Esophagus muscularis mucosa (tissue), 4 donors: ENCODE measurements at regions not wholly inside any gene's neighbourhood (a gene's known extent, or its start where the extent isn't known, plus 50 kb on each side); places are given as distances from the start of the nearest gene placed in this dataset.

Source experiments
- CTCF ChIP-seq, 3 experiments: fragments of 200-600 bp in 2 of 3; fragments of 450-650 bp in 1 of 3; sonication (generic) in 2 of 3; IDR thresholded peaks; one replicate each; pipeline ENCODE4 v1.5.1; 2017 to 2019; ENCODE audit warnings: antibody characterized with exemption in 3 of 3, mild to moderate bottlenecking in 2 of 3, moderate library complexity in 1 of 3
- EP300 ChIP-seq: sonication (generic); formaldehyde crosslinking; IDR thresholded peaks from one replicate; pipeline ENCODE4 v1.6.1; 2017; ENCODE audit warnings: antibody characterized with exemption
- POLR2A ChIP-seq: fragments of 450-650 bp; IDR thresholded peaks from one replicate; pipeline ENCODE4 v1.6.1; 2017; ENCODE audit warnings: antibody characterized with exemption, moderate library complexity, mild to moderate bottlenecking, low read depth
- POLR2AphosphoS5 ChIP-seq, 2 donors: sonication (generic); formaldehyde crosslinking; IDR thresholded peaks; one replicate each; pipeline ENCODE4 v1.6.1; 2017; ENCODE audit warnings: antibody characterized with exemption in 2 of 2

- TF ChIP-seq CTCF (IDR thresholded peaks at IDR 0.05) (no peak), POLR2AphosphoS5 (IDR thresholded peaks at IDR 0.05) (no peak), POLR2A (no peak), EP300 (no peak)
Observed at GRCh38 chr2:103012590-103012989, 250.8 kb downstream of the TMEM182 start.
